Dendritic cell treated with granulocyte-macrophage colony-stimulating factor and Interleukin-4, amounts not matched to agents 40 ng/mL and 50 ng/mL, for 4 days (primary cell): ENCODE measurements at regions not wholly inside any gene's neighbourhood (a gene's known extent, or its start where the extent isn't known, plus 50 kb on each side); places are given as distances from the start of the nearest gene placed in this dataset.

Source experiments
- H3K27ac Mint-ChIP-seq: one replicate; pipeline ENCODE4 v1.8.0; 2022; ENCODE audit warnings: mild to moderate bottlenecking, mixed read lengths
- H3K27me3 Mint-ChIP-seq: one replicate; pipeline ENCODE4 v1.8.0; 2022; ENCODE audit warnings: mild to moderate bottlenecking, mixed read lengths
- H3K36me3 Mint-ChIP-seq: one replicate; pipeline ENCODE4 v1.8.0; 2022; ENCODE audit warnings: low read depth, mixed read lengths
- H3K4me1 Mint-ChIP-seq: one replicate; pipeline ENCODE4 v1.8.0; 2022; ENCODE audit warnings: low read depth, mixed read lengths
- H3K4me3 Mint-ChIP-seq: one replicate; pipeline ENCODE4 v1.8.0; 2022; ENCODE audit warnings: mild to moderate bottlenecking, moderate library complexity, mixed read lengths
- H3K9me3 Mint-ChIP-seq: one replicate; pipeline ENCODE4 v1.8.0; 2022; ENCODE audit warnings: mixed read lengths
- intact Hi-C: fragments of 100-400 bp; cut with micrococcal nuclease; formaldehyde crosslinking; loops from one replicate; pipeline ENCODE4 v1.15.0; 2022

GRCh38 chr20:22315771-22316170 is 268.6 kb downstream of the FOXA2 start:
- H3K9me3 Mint-ChIP-seq = no peaks in the 10 kb centered on the region
- peaks cover 19% of the 10 kb centered on the region for H3K27me3 Mint-ChIP-seq
- no peak overlapping the region for H3K27ac Mint-ChIP-seq
- no peaks in the 10 kb centered on the region for H3K4me1 Mint-ChIP-seq
- no peak overlapping the region for H3K4me3 Mint-ChIP-seq
- no peaks in the 10 kb centered on the region for H3K36me3 Mint-ChIP-seq
- intact Hi-C loops = no loop called here

GRCh38 chr20:22315073-22315472 is 269.3 kb downstream of the FOXA2 start:
- Mint-ChIP-seq H3K27ac (no peak overlapping the region), H3K27me3 (peaks cover 19% of the 10 kb centered on the region), H3K4me3 (no peak overlapping the region), H3K9me3 (no peaks in the 10 kb centered on the region), H3K36me3 (no peaks in the 10 kb centered on the region), H3K4me1 (no peaks in the 10 kb centered on the region)
- intact Hi-C loops = no loop called here

GRCh38 chr20:22312744-22313346 is 271.5 kb downstream of the FOXA2 start:
- intact Hi-C loops = loop anchor here (2.0 kb wide), 1 partner anchor 504 kb away; no protein-coding TSS in a partner anchor
- Mint-ChIP-seq H3K4me3 (no peak overlapping the region), H3K27ac (no peak overlapping the region), H3K4me1 (no peaks in the 10 kb centered on the region), H3K36me3 (no peaks in the 10 kb centered on the region), H3K27me3 (peaks cover 11% of the 10 kb centered on the region), H3K9me3 (no peaks in the 10 kb centered on the region)

- H3K36me3 Mint-ChIP-seq = no peaks in the 10 kb centered on the region
- intact Hi-C loops = no loop called here
- H3K27ac Mint-ChIP-seq = no peak overlapping the region
- no peak overlapping the region for H3K4me3 Mint-ChIP-seq
- no peaks in the 10 kb centered on the region for H3K9me3 Mint-ChIP-seq
- peaks cover 2% of the 10 kb centered on the region for H3K27me3 Mint-ChIP-seq
- H3K4me1 Mint-ChIP-seq = no peaks in the 10 kb centered on the region
Observed at GRCh38 chr20:22308934-22309333, 275.4 kb downstream of the FOXA2 start.

GRCh38 chr20:22307409-22307808 is 277.0 kb downstream of the FOXA2 start:
- H3K27me3 Mint-ChIP-seq = peaks cover 2% of the 10 kb centered on the region
- intact Hi-C loops = no loop called here
- no peak overlapping the region for H3K4me3 Mint-ChIP-seq
- no peaks in the 10 kb centered on the region for H3K36me3 Mint-ChIP-seq
- no peak overlapping the region for H3K27ac Mint-ChIP-seq
- no peaks in the 10 kb centered on the region for H3K4me1 Mint-ChIP-seq
- no peaks in the 10 kb centered on the region for H3K9me3 Mint-ChIP-seq

GRCh38 chr20:22305381-22305780 is 279.0 kb downstream of the FOXA2 start:
- H3K4me1 Mint-ChIP-seq = no peaks in the 10 kb centered on the region
- H3K4me3 Mint-ChIP-seq = no peak overlapping the region
- intact Hi-C loops = no loop called here
- no peaks in the 10 kb centered on the region for H3K36me3 Mint-ChIP-seq
- no peaks in the 10 kb centered on the region for H3K9me3 Mint-ChIP-seq
- H3K27ac Mint-ChIP-seq = no peak overlapping the region
- H3K27me3 Mint-ChIP-seq = peaks cover 2% of the 10 kb centered on the region

- peaks cover 2% of the 10 kb centered on the region for H3K27me3 Mint-ChIP-seq
- intact Hi-C loops = no loop called here
- no peaks in the 10 kb centered on the region for H3K4me1 Mint-ChIP-seq
- H3K27ac Mint-ChIP-seq = no peak overlapping the region
- H3K36me3 Mint-ChIP-seq = no peaks in the 10 kb centered on the region
- H3K4me3 Mint-ChIP-seq = no peak overlapping the region
- H3K9me3 Mint-ChIP-seq = no peaks in the 10 kb centered on the region
Observed at GRCh38 chr20:22303523-22303922, 280.8 kb downstream of the FOXA2 start.

- Mint-ChIP-seq H3K9me3 (no peaks in the 10 kb centered on the region), H3K27ac (no peak overlapping the region), H3K36me3 (no peaks in the 10 kb centered on the region), H3K4me1 (no peaks in the 10 kb centered on the region), H3K27me3 (no peaks in the 10 kb centered on the region), H3K4me3 (no peak overlapping the region)
- intact Hi-C loops = no loop called here
Observed at GRCh38 chr20:22302039-22302438, 282.3 kb downstream of the FOXA2 start.

GRCh38 chr20:22293886-22294285 is 290.5 kb downstream of the FOXA2 start:
- Mint-ChIP-seq H3K27ac (no peak overlapping the region), H3K27me3 (no peaks in the 10 kb centered on the region), H3K36me3 (no peaks in the 10 kb centered on the region), H3K9me3 (no peaks in the 10 kb centered on the region), H3K4me3 (no peak overlapping the region), H3K4me1 (no peaks in the 10 kb centered on the region)
- intact Hi-C loops = no loop called here

- no peak overlapping the region for H3K4me3 Mint-ChIP-seq
- no peak overlapping the region for H3K27ac Mint-ChIP-seq
- peaks cover 1% of the 10 kb centered on the region for H3K27me3 Mint-ChIP-seq
- H3K9me3 Mint-ChIP-seq = no peaks in the 10 kb centered on the region
- no peaks in the 10 kb centered on the region for H3K4me1 Mint-ChIP-seq
- intact Hi-C loops = no loop called here
- no peaks in the 10 kb centered on the region for H3K36me3 Mint-ChIP-seq
Observed at GRCh38 chr20:22289442-22289841, 294.9 kb downstream of the FOXA2 start.

- Mint-ChIP-seq H3K9me3 (no peaks in the 10 kb centered on the region), H3K27ac (no peak overlapping the region), H3K4me3 (no peak overlapping the region), H3K36me3 (no peaks in the 10 kb centered on the region), H3K4me1 (no peaks in the 10 kb centered on the region), H3K27me3 (peaks cover 1% of the 10 kb centered on the region)
- intact Hi-C loops = no loop called here
Observed at GRCh38 chr20:22288957-22289356, 295.4 kb downstream of the FOXA2 start.

- H3K4me3 Mint-ChIP-seq = no peak overlapping the region
- H3K27ac Mint-ChIP-seq = no peak overlapping the region
- H3K36me3 Mint-ChIP-seq = no peaks in the 10 kb centered on the region
- no peaks in the 10 kb centered on the region for H3K9me3 Mint-ChIP-seq
- peaks cover 1% of the 10 kb centered on the region for H3K27me3 Mint-ChIP-seq
- intact Hi-C loops = no loop called here
- H3K4me1 Mint-ChIP-seq = no peaks in the 10 kb centered on the region
Observed at GRCh38 chr20:22288156-22288555, 296.2 kb downstream of the FOXA2 start.

GRCh38 chr20:22285555-22285954 is 298.8 kb downstream of the FOXA2 start:
- Mint-ChIP-seq H3K9me3 (no peaks in the 10 kb centered on the region), H3K36me3 (no peaks in the 10 kb centered on the region), H3K4me3 (no peak overlapping the region), H3K27ac (no peak overlapping the region), H3K27me3 (peaks cover 1% of the 10 kb centered on the region), H3K4me1 (no peaks in the 10 kb centered on the region)
- intact Hi-C loops = no loop called here

GRCh38 chr20:22282696-22283095 is 301.7 kb downstream of the FOXA2 start:
- H3K4me1 Mint-ChIP-seq = no peaks in the 10 kb centered on the region
- H3K27me3 Mint-ChIP-seq = peaks cover 1% of the 10 kb centered on the region
- no peaks in the 10 kb centered on the region for H3K36me3 Mint-ChIP-seq
- H3K27ac Mint-ChIP-seq = no peak overlapping the region
- no peaks in the 10 kb centered on the region for H3K9me3 Mint-ChIP-seq
- H3K4me3 Mint-ChIP-seq = no peak overlapping the region
- intact Hi-C loops = no loop called here

- no peak overlapping the region for H3K27ac Mint-ChIP-seq
- intact Hi-C loops = no loop called here
- no peaks in the 10 kb centered on the region for H3K4me1 Mint-ChIP-seq
- no peaks in the 10 kb centered on the region for H3K27me3 Mint-ChIP-seq
- peaks cover 8% of the 10 kb centered on the region for H3K9me3 Mint-ChIP-seq
- H3K36me3 Mint-ChIP-seq = no peaks in the 10 kb centered on the region
- H3K4me3 Mint-ChIP-seq = no peak overlapping the region
Observed at GRCh38 chr20:22274330-22274729, 310.0 kb downstream of the FOXA2 start.
